Ectodermal cell (in vitro differentiated cells): ENCODE measurements at regions not wholly inside any gene's neighbourhood (a gene's known extent, or its start where the extent isn't known, plus 50 kb on each side); places are given as distances from the start of the nearest gene placed in this dataset.

Experiments used
- H3K27ac ChIP-seq: 2 replicates; pipeline ENCODE4 v1.7.0; 2013; ENCODE audit warnings: mild to moderate bottlenecking, low read depth, low read length; ENCODE audit not compliant: insufficient read depth, poor library complexity, severe bottlenecking
- H3K27me3 ChIP-seq: 2 replicates; pipeline ENCODE4 v1.7.0; 2013; ENCODE audit warnings: mild to moderate bottlenecking, low read length; ENCODE audit not compliant: insufficient read depth, control insufficient read depth, poor library complexity, severe bottlenecking
- H3K36me3 ChIP-seq: one replicate; pipeline ENCODE4 v1.7.0; 2013; ENCODE audit warnings: low read length; ENCODE audit not compliant: control insufficient read depth, insufficient read depth
- H3K4me1 ChIP-seq: one replicate; pipeline ENCODE4 v1.7.0; 2013; ENCODE audit warnings: low read length; ENCODE audit not compliant: control insufficient read depth, insufficient read depth
- H3K4me3 ChIP-seq: 2 replicates; pipeline ENCODE4 v1.7.0; 2013; ENCODE audit warnings: low read depth, low read length, control low read depth; ENCODE audit not compliant: insufficient read depth
- H3K9me3 ChIP-seq: 2 replicates; pipeline ENCODE4 v1.7.0; 2013; ENCODE audit warnings: mild to moderate bottlenecking, low read length, moderate library complexity; ENCODE audit not compliant: control insufficient read depth
- WGBS, 2 experiments: methylation state at CpG; one replicate each; pipeline ENCODE4 v1.1.7; 2013; ENCODE audit warnings: missing lambda C conversion rate in 2 of 2; 5-methylcytosine and 5-hydroxymethylcytosine counted together

DNA sequence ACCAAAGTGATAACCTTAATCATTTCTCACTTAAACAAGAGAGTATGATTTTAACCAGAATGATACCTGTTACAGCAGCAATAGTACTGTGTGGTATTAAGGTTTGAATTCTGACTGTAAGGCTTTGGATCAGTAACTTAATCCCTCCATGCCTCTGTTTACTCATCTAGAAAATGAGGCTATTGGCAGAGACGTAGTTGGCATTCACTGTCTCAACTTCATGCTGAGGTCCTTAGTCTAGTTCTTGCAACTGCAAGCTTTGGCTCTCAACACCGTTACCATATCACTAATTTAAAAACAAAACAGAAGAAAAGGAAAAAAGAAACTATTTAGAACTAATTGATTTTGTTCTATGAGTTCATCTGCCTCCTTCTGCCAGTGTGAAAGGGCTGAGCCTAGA is 875.4 kb downstream of the MCTP2 start:
- Histone ChIP-seq H3K4me3 (no peak overlapping the region), H3K4me1 (no peaks in the 10 kb centered on the region), H3K27ac (no peak overlapping the region), H3K9me3 (no peaks in the 10 kb centered on the region), H3K27me3 (no peaks in the 10 kb centered on the region), H3K36me3 (no peaks in the 10 kb centered on the region)
- 42 to 75% methylated on average over 1 of the region's 2 CpGs for WGBS, 2 experiments

DNA sequence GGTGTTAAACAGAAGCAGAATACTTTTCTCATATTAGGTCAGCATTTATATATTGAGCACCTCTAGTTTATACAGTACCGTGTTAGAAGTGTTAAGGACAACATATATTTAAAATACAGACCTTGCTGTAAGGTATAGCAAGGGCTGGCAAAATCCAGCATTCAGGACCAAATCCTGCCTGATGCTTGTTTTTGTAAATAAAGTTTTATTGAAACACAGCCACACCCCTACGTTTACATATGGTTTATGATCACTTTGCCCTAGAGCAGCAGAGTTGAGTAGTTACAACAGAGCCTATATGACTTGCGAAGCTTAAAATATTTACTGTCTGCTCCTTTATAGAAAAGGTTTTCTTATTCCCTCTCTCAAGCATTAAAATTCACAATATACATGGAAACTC is 877.3 kb downstream of the MCTP2 start:
- Histone ChIP-seq H3K4me1 (no peaks in the 10 kb centered on the region), H3K9me3 (no peaks in the 10 kb centered on the region), H3K36me3 (no peaks in the 10 kb centered on the region), H3K4me3 (no peak overlapping the region), H3K27me3 (no peaks in the 10 kb centered on the region), H3K27ac (no peak overlapping the region)
- WGBS, 2 experiments = 91 to 100% methylated on average over 2 to 3 of the region's 3 CpGs

DNA sequence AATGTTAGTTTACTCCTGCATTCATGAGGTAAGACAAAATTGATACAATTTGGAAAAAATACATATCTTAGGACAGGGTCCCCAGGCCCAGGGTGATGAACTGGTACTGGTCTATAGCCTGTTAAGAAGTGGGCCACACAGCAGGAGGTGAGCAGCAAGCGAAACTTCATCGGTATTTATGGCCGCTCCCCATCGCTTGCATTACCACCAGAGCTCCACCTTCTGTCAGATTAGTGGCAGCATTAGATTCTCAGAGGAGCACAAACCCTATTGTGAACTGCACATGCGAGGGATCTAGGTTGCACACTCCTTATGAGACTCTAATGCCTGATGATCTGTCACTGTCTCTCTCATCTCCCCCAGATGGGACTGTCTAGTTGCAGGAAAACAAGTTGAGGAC is 880.6 kb downstream of the MCTP2 start:
- H3K27me3 ChIP-seq = no peaks in the 10 kb centered on the region
- H3K27ac ChIP-seq = no peak overlapping the region
- no peaks in the 10 kb centered on the region for H3K9me3 ChIP-seq
- no peaks in the 10 kb centered on the region for H3K36me3 ChIP-seq
- no peaks in the 10 kb centered on the region for H3K4me1 ChIP-seq
- 91 to 94% methylated on average over 5 of the region's 5 CpGs for WGBS, 2 experiments
- H3K4me3 ChIP-seq = no peak overlapping the region

DNA sequence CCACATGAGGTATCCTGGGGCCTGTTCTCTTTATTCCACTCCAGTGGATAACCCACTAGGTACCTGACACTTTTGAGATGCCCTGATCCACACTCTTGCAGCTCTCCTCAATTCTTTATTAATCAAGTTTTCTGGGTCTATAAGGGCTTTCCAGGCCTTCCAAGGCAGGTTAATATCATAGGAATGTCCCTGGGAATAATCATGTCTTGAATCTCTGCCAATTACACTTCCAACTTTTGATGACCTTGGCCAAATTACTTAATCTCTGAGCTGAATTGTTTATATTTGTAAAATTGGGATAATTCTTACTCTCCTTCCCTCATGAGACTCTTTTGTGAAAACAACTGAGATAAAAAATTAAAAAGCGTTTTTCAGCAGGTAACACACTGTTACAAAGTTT is 881.7 kb downstream of the MCTP2 start:
- Histone ChIP-seq H3K4me1 (no peaks in the 10 kb centered on the region), H3K36me3 (no peaks in the 10 kb centered on the region), H3K27ac (no peak overlapping the region), H3K4me3 (no peak overlapping the region), H3K9me3 (no peaks in the 10 kb centered on the region), H3K27me3 (no peaks in the 10 kb centered on the region)
- WGBS, 2 experiments = no CpG with 5 or more reads among the region's 1 CpG

DNA sequence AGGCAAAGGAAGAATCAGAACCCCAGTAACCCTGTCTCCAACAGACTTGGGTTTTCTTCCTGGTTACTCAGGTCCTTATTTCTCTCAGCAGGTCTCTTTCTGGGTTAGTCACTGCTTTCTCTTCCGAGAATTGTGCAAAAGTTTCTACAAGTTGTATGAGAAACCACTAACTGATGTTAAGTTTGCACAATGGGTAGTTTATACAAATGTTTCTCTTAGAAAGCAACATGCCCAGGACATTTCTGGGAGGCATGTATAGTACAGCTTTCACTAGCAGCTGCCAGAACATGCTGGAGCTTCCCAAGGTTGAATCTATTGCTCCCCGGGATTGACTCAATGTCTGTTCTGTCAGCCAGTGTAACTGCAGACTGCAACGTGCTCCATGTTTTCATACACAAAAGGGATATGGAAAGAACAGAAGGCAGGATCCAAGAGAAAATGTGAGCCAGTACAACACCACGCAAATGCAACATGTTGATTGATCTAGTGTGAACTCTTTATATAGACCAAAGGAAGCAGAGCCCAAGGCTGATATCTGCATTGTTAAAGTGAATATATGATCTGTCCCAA is 887.8 kb downstream of the MCTP2 start:
- Histone ChIP-seq H3K27ac (no peak overlapping the region), H3K4me1 (no peaks in the 10 kb centered on the region), H3K9me3 (no peaks in the 10 kb centered on the region), H3K36me3 (no peaks in the 10 kb centered on the region), H3K4me3 (no peak overlapping the region), H3K27me3 (no peaks in the 10 kb centered on the region)
- 86 to 95% methylated on average over 4 of the region's 4 CpGs for WGBS, 2 experiments

GRCh38 chr15:95120595-95120994 is 889.2 kb downstream of the MCTP2 start:
- no peaks in the 10 kb centered on the region for H3K36me3 ChIP-seq
- 94% methylated on average over 3 of the region's 3 CpGs for WGBS, 2 experiments

DNA sequence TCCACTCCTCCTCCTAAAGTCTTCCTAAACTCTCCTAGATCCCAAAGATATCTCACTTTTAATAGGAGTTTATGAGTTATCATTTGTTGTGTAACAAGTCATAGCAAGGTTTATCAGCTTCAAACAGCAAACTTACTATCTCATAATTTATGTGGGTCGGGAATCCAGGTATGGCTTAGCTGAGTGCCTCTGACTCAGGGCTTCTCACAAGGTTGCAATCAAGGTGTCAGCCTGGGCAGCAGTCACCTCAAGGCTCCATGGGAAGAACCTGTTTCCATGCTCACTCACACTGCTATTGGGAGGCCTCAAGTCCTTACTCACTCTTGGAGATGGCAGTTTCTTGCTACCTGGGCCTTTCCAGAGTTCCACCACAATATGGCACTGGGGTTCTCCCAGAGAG is 889.8 kb downstream of the MCTP2 start:
- H3K27me3 ChIP-seq = no peaks in the 10 kb centered on the region
- H3K36me3 ChIP-seq = no peaks in the 10 kb centered on the region
- H3K4me3 ChIP-seq = no peak overlapping the region
- no peak overlapping the region for H3K27ac ChIP-seq
- 84 to 97% methylated on average over 1 of the region's 1 CpG for WGBS, 2 experiments
- H3K9me3 ChIP-seq = no peaks in the 10 kb centered on the region
- H3K4me1 ChIP-seq = no peaks in the 10 kb centered on the region

More at GRCh38 chr15:95120595-95120994, 889.2 kb downstream of the MCTP2 start:
- Histone ChIP-seq H3K9me3 (no peaks in the 10 kb centered on the region), H3K27ac (no peak overlapping the region), H3K27me3 (no peaks in the 10 kb centered on the region), H3K4me1 (no peaks in the 10 kb centered on the region), H3K4me3 (no peak overlapping the region)

- no peak overlapping the region for H3K4me3 ChIP-seq
These were observed 894.4 kb downstream of the MCTP2 start for GRCh38 chr15:95125803-95126202.

DNA sequence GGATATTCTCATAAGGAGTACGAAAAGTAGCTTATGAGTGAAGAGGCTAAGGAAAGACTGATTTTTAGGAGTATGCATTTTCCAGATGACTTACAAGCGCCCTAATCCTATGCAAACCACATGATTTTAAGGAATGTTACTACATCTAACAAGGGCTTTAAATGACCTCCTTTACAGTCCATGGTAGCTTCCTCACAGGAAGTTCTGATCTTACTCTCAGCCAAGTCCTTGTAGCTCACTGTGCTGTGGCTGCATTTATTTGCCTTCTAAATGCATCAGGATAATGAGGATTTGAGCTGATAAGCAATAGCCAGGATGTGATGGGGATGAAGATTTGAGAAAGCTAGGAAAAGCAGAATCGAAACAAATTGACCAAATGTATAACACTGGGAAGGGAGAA is 896.0 kb downstream of the MCTP2 start:
- Histone ChIP-seq H3K36me3 (no peaks in the 10 kb centered on the region), H3K27ac (no peak overlapping the region), H3K4me3 (no peak overlapping the region), H3K9me3 (no peaks in the 10 kb centered on the region), H3K4me1 (no peaks in the 10 kb centered on the region), H3K27me3 (no peaks in the 10 kb centered on the region)
- 84 to 95% methylated on average over 2 to 3 of the region's 3 CpGs for WGBS, 2 experiments

More at GRCh38 chr15:95125803-95126202, 894.4 kb downstream of the MCTP2 start:
- Histone ChIP-seq H3K4me1 (no peaks in the 10 kb centered on the region), H3K27me3 (no peaks in the 10 kb centered on the region), H3K9me3 (no peaks in the 10 kb centered on the region), H3K36me3 (no peaks in the 10 kb centered on the region), H3K27ac (no peak overlapping the region)
- 100% methylated on average over 2 of the region's 2 CpGs; no CpG with 5 or more reads in 1 of the 2 experiments for WGBS, 2 experiments

DNA sequence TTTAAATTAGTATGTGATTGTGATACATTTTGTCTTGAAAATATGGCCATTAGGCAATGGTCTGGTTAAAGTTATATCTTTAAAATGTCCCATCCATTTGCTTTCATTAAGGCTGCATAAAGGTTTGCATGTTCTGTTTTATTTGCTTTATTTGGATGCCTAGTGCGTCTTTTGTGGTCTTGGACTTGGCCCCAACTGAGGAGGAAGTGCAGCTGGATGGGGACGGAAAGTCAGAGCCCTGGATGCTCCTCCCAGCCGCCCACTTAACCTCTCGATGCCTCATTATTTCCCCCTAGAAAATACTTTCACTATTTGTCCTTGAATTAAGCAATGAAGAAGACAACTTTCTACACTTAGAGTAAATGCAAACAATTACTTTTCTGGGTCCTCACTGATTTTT is 898.2 kb downstream of the MCTP2 start:
- 89 to 90% methylated on average over 4 of the region's 4 CpGs for WGBS, 2 experiments
- Histone ChIP-seq H3K36me3 (no peaks in the 10 kb centered on the region), H3K4me1 (no peaks in the 10 kb centered on the region), H3K27me3 (no peaks in the 10 kb centered on the region), H3K9me3 (no peaks in the 10 kb centered on the region), H3K27ac (no peak overlapping the region), H3K4me3 (no peak overlapping the region)

- H3K27ac ChIP-seq = no peak overlapping the region
- no peaks in the 10 kb centered on the region for H3K27me3 ChIP-seq
- no peaks in the 10 kb centered on the region for H3K9me3 ChIP-seq
- H3K36me3 ChIP-seq = no peaks in the 10 kb centered on the region
- WGBS, 2 experiments = 91 to 95% methylated on average over 5 of the region's 5 CpGs
- H3K4me3 ChIP-seq = no peak overlapping the region
- H3K4me1 ChIP-seq = no peaks in the 10 kb centered on the region
These were observed 899.8 kb downstream of the MCTP2 start for GRCh38 chr15:95131131-95131556.
